ENCODE measurements at regions not wholly inside any gene's neighbourhood (a gene's known extent, or its start where the extent isn't known, plus 50 kb on each side); places are given as distances from the start of the nearest gene placed in this dataset.

GRCh38 chr4:164410401-164410800 lies 343.5 kb upstream of the SMIM31 start:
- DNase-seq, result no peak
- H2AFZ ChIP-seq, result no peak overlapping the region
- H3K36me3 ChIP-seq (ENCODE audit: low read depth), result no peaks in the 10 kb centered on the region
- no peak for TF ChIP-seq EZH2phosphoT487 (IDR thresholded peaks at IDR 0.05; ENCODE audit: insufficient read depth, low read depth)
- TF ChIP-seq EZH2 (IDR thresholded peaks at IDR 0.05; ENCODE audit: insufficient read depth, poor library complexity, severe bottlenecking), result no peak
- H3K9ac ChIP-seq, result no peak overlapping the region
- 13 to 32% methylated on average over 4 of the region's 4 CpGs for WGBS, 2 experiments (ENCODE audit: low coverage in 1 of 2, low lambda C conversion rate in 2 of 2, missing lambda C conversion rate in 2 of 2)
- 0 out of 2 replicates have a peak, but pooled peaks cover 3% of the 10 kb centered on the region for H3K9me2 ChIP-seq (ENCODE audit: insufficient read depth)
- H4K20me1 ChIP-seq (ENCODE audit: insufficient read depth), result no peaks in the 10 kb centered on the region
- H3K27me3 ChIP-seq (replicated peaks; ENCODE audit: insufficient read depth), result no peaks in the 10 kb centered on the region
- no peak overlapping the region for H3K27ac ChIP-seq
- H3K9me3 ChIP-seq (ENCODE audit: low read depth), result no peaks in the 10 kb centered on the region
- no peaks in the 10 kb centered on the region for H3K79me2 ChIP-seq (ENCODE audit: insufficient read depth)
- no peak overlapping the region for H3K4me3 ChIP-seq
- in situ Hi-C loops (cut with MboI), result no loop called here
- H3K4me1 ChIP-seq (ENCODE audit: insufficient read depth), result no peaks in the 10 kb centered on the region
- H3K4me2 ChIP-seq (ENCODE audit: unreplicated experiment), result no peak overlapping the region
- no peaks in the 10 kb centered on the region for H3F3A ChIP-seq (ENCODE audit: insufficient read depth)

- TF ChIP-seq EZH2phosphoT487 (IDR thresholded peaks at IDR 0.05; ENCODE audit: insufficient read depth, low read depth), result no peak
- TF ChIP-seq EZH2 (IDR thresholded peaks at IDR 0.05; ENCODE audit: insufficient read depth, poor library complexity, severe bottlenecking), result no peak
- 0 out of 2 replicates have a peak, but pooled peaks cover under 1% of the 10 kb centered on the region for H3K9me2 ChIP-seq (ENCODE audit: insufficient read depth)
- H4K20me1 ChIP-seq (ENCODE audit: insufficient read depth), result no peaks in the 10 kb centered on the region
- no peak overlapping the region for H3K4me3 ChIP-seq
- 0 to 9% methylated on average over 1 of the region's 1 CpG for WGBS, 2 experiments (ENCODE audit: low coverage in 1 of 2, low lambda C conversion rate in 2 of 2, missing lambda C conversion rate in 2 of 2)
- H2AFZ ChIP-seq, result no peak overlapping the region
- no peak overlapping the region for H3K9ac ChIP-seq
- no peaks in the 10 kb centered on the region for H3K4me1 ChIP-seq (ENCODE audit: insufficient read depth)
- H3K36me3 ChIP-seq (ENCODE audit: low read depth), result no peaks in the 10 kb centered on the region
- H3F3A ChIP-seq (ENCODE audit: insufficient read depth), result no peaks in the 10 kb centered on the region
- no peaks in the 10 kb centered on the region for H3K9me3 ChIP-seq (ENCODE audit: low read depth)
- H3K4me2 ChIP-seq (ENCODE audit: unreplicated experiment), result no peak overlapping the region
- no peaks in the 10 kb centered on the region for H3K27me3 ChIP-seq (replicated peaks; ENCODE audit: insufficient read depth)
- no peak overlapping the region for H3K27ac ChIP-seq
- in situ Hi-C loops (cut with MboI), result no loop called here
- H3K79me2 ChIP-seq (ENCODE audit: insufficient read depth), result no peaks in the 10 kb centered on the region
- DNase-seq, result no peak
These were observed 341.7 kb upstream of the SMIM31 start for GRCh38 chr4:164412246-164412645.

- H3K4me3 ChIP-seq, result no peak overlapping the region
- no peaks in the 10 kb centered on the region for H3K27me3 ChIP-seq (replicated peaks; ENCODE audit: insufficient read depth)
- H3K79me2 ChIP-seq (ENCODE audit: insufficient read depth), result no peaks in the 10 kb centered on the region
- no peaks in the 10 kb centered on the region for H3K9me3 ChIP-seq (ENCODE audit: low read depth)
- TF ChIP-seq EZH2 (IDR thresholded peaks at IDR 0.05; ENCODE audit: insufficient read depth, poor library complexity, severe bottlenecking), result no peak
- no peak for TF ChIP-seq EZH2phosphoT487 (IDR thresholded peaks at IDR 0.05; ENCODE audit: insufficient read depth, low read depth)
- no peaks in the 10 kb centered on the region for H3F3A ChIP-seq (ENCODE audit: insufficient read depth)
- H3K4me2 ChIP-seq (ENCODE audit: unreplicated experiment), result no peak overlapping the region
- no peak for DNase-seq
- H4K20me1 ChIP-seq (ENCODE audit: insufficient read depth), result no peaks in the 10 kb centered on the region
- 33 to 36% methylated on average over 2 of the region's 2 CpGs for WGBS, 2 experiments (ENCODE audit: low coverage in 1 of 2, low lambda C conversion rate in 2 of 2, missing lambda C conversion rate in 2 of 2)
- H2AFZ ChIP-seq, result no peak overlapping the region
- in situ Hi-C loops (cut with MboI), result no loop called here
- H3K4me1 ChIP-seq (ENCODE audit: insufficient read depth), result no peaks in the 10 kb centered on the region
- no peaks in the 10 kb centered on the region for H3K36me3 ChIP-seq (ENCODE audit: low read depth)
- no peak overlapping the region for H3K9ac ChIP-seq
- no peak overlapping the region for H3K27ac ChIP-seq
- H3K9me2 ChIP-seq (ENCODE audit: insufficient read depth), result no peaks in the 10 kb centered on the region
These were observed 340.2 kb upstream of the SMIM31 start for GRCh38 chr4:164413743-164414142.

- H3F3A ChIP-seq (ENCODE audit: insufficient read depth), result no peaks in the 10 kb centered on the region
- TF ChIP-seq EZH2 (IDR thresholded peaks at IDR 0.05; ENCODE audit: insufficient read depth, poor library complexity, severe bottlenecking) (no peak), EZH2phosphoT487 (IDR thresholded peaks at IDR 0.05; ENCODE audit: insufficient read depth, low read depth) (no peak)
- H3K9me2 ChIP-seq (ENCODE audit: insufficient read depth), result no peaks in the 10 kb centered on the region
- H3K27ac ChIP-seq, result no peak overlapping the region
- H3K4me1 ChIP-seq (ENCODE audit: insufficient read depth), result no peaks in the 10 kb centered on the region
- no peaks in the 10 kb centered on the region for H3K36me3 ChIP-seq (ENCODE audit: low read depth)
- H3K9me3 ChIP-seq (ENCODE audit: low read depth), result peaks cover 2% of the 10 kb centered on the region
- H3K4me2 ChIP-seq (ENCODE audit: unreplicated experiment), result no peak overlapping the region
- H4K20me1 ChIP-seq (ENCODE audit: insufficient read depth), result no peaks in the 10 kb centered on the region; the same call in 1 of the 2 replicates
- no peaks in the 10 kb centered on the region for H3K79me2 ChIP-seq (ENCODE audit: insufficient read depth)
- H2AFZ ChIP-seq, result no peak overlapping the region
- no peak for DNase-seq
- 11 to 22% methylated on average over 1 of the region's 1 CpG for WGBS, 2 experiments (ENCODE audit: low coverage in 1 of 2, low lambda C conversion rate in 2 of 2, missing lambda C conversion rate in 2 of 2)
- no peak overlapping the region for H3K4me3 ChIP-seq
- H3K9ac ChIP-seq, result no peak overlapping the region
- H3K27me3 ChIP-seq (replicated peaks; ENCODE audit: insufficient read depth), result no peaks in the 10 kb centered on the region
- in situ Hi-C loops (cut with MboI), result no loop called here
These were observed 330.1 kb upstream of the SMIM31 start for GRCh38 chr4:164423819-164424218.

- no peak overlapping the region for H2AFZ ChIP-seq
- no peak overlapping the region for H3K4me3 ChIP-seq
- H3K4me2 ChIP-seq (ENCODE audit: unreplicated experiment), result no peak overlapping the region
- H3K9me3 ChIP-seq (ENCODE audit: low read depth), result peaks cover 2% of the 10 kb centered on the region
- in situ Hi-C loops (cut with MboI), result no loop called here
- whole genome bisulfite sequencing, 2 experiments (ENCODE audit: low coverage in 1 of 2, low lambda C conversion rate in 2 of 2, missing lambda C conversion rate in 2 of 2), result 12 to 17% methylated on average over 4 of the region's 4 CpGs
- H3K9me2 ChIP-seq (ENCODE audit: insufficient read depth), result no peaks in the 10 kb centered on the region
- DNase-seq, result no peak
- H4K20me1 ChIP-seq (ENCODE audit: insufficient read depth), result no peaks in the 10 kb centered on the region; the same call in 1 of the 2 replicates
- H3K9ac ChIP-seq, result no peak overlapping the region
- TF ChIP-seq EZH2 (IDR thresholded peaks at IDR 0.05; ENCODE audit: insufficient read depth, poor library complexity, severe bottlenecking), result no peak
- no peaks in the 10 kb centered on the region for H3K4me1 ChIP-seq (ENCODE audit: insufficient read depth)
- no peak overlapping the region for H3K27ac ChIP-seq
- H3K36me3 ChIP-seq (ENCODE audit: low read depth), result no peaks in the 10 kb centered on the region
- no peaks in the 10 kb centered on the region for H3K79me2 ChIP-seq (ENCODE audit: insufficient read depth)
- H3K27me3 ChIP-seq (replicated peaks; ENCODE audit: insufficient read depth), result no peaks in the 10 kb centered on the region
- no peaks in the 10 kb centered on the region for H3F3A ChIP-seq (ENCODE audit: insufficient read depth)
These were observed 329.1 kb upstream of the SMIM31 start for GRCh38 chr4:164424846-164425245.

Measured in GM23248 (cell line).